ENCODE measurements at regions not wholly inside any gene's neighbourhood (a gene's known extent, or its start where the extent isn't known, plus 50 kb on each side); places are given as distances from the start of the nearest gene placed in this dataset.
"Not testable (repeated sequence)": the region's sequence is repeated elsewhere in the genome, so short reads cannot be mapped to it uniquely, and the experiment has no call there.

DNA sequence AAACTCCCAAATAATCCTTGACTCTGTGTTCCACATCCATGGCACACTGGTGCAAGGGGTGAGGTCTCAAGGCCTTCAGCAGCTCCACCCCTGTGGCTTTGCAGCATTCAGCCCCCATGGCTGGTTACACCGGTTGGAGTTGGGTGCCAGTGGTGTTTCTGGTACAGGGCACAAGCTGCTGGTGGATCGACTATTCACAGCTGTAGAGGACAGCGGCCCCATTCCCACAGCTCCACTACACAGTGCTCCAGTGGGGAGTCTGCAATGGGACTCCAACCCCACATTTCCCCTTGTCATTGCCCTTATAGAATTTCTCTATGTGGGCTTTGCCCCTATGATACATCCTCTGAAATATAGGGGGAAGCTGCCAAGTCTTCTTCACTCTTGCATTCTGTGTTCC lies 64.3 kb upstream of the SGO1 start:
- Histone ChIP-seq H3K4me1 (no peaks in the 10 kb centered on the region), H3K27me3 (no peaks in the 10 kb centered on the region), H3K4me3 (no peak overlapping the region), H3K9me3 (peaks cover 4% of the 10 kb centered on the region in 2 donors), H3K27ac (no peak overlapping the region), H3K36me3 (no peaks in the 10 kb centered on the region)
- TF ChIP-seq POLR2AphosphoS5 (IDR thresholded peaks at IDR 0.05) (no peak), POLR2A (IDR thresholded peaks at IDR 0.05) (no peak)
- TF ChIP-seq, protein P1, sequence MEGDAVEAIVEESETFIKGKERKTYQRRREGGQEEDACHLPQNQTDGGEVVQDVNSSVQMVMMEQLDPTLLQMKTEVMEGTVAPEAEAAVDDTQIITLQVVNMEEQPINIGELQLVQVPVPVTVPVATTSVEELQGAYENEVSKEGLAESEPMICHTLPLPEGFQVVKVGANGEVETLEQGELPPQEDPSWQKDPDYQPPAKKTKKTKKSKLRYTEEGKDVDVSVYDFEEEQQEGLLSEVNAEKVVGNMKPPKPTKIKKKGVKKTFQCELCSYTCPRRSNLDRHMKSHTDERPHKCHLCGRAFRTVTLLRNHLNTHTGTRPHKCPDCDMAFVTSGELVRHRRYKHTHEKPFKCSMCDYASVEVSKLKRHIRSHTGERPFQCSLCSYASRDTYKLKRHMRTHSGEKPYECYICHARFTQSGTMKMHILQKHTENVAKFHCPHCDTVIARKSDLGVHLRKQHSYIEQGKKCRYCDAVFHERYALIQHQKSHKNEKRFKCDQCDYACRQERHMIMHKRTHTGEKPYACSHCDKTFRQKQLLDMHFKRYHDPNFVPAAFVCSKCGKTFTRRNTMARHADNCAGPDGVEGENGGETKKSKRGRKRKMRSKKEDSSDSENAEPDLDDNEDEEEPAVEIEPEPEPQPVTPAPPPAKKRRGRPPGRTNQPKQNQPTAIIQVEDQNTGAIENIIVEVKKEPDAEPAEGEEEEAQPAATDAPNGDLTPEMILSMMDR (IDR thresholded peaks at IDR 0.05): no peak
- no peak for DNase-seq (ENCODE audit: low spot score in 2 of 2)
- intact Hi-C loops (cut with DNase I; ENCODE audit: low total_unique reads): no loop called here

DNA sequence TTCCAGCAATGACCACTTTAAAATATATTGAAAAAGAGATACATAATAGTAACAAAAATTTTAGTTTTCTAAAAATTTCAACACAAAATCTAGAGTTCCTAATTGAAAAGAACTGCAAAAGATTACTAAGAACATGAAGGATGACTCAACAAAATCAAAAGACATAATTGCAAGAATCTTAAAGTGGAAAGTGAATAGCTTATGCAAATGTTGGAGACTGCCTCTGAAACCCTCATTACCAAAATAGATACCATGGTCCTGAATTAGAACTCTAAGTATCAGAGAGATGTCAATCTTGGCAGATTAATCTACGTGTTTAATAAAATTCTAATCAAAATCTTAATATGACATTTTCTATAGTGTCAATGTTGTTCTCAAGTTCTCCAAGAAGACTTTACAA lies 60.7 kb upstream of the SGO1 start:
- H3K27ac ChIP-seq: no peak overlapping the region
- H3K36me3 ChIP-seq: no peaks in the 10 kb centered on the region
- TF ChIP-seq POLR2A (IDR thresholded peaks at IDR 0.05) (no peak), POLR2AphosphoS5 (IDR thresholded peaks at IDR 0.05) (no peak)
- TF ChIP-seq, protein P1 (IDR thresholded peaks at IDR 0.05): no peak
- no peak overlapping the region for H3K4me3 ChIP-seq
- H3K4me1 ChIP-seq: no peaks in the 10 kb centered on the region
- DNase-seq (ENCODE audit: low spot score in 2 of 2): no peak
- H3K9me3 ChIP-seq: peaks cover 0 to 4% of the 10 kb centered on the region in 2 donors
- intact Hi-C loops (cut with DNase I; ENCODE audit: low total_unique reads): no loop called here
- H3K27me3 ChIP-seq: no peaks in the 10 kb centered on the region

DNA sequence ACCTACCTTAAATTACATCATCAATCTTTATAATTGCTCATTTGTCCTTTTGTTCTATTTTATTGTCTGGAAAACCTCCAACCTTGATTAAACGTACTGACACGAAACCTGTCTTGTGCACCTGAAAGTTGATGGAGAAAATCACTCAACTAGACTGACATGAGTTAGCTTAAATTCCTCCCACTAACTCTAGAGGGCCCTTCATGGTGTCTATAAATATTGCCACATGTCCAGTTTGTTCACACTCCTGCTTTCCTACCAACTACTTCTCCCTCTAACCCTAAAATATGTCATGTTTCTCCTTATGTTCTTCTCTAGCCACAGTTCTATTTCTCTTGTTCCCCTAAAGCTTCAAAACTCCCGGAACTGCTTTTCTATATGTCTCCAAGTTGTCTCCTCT lies 59.8 kb upstream of the SGO1 start:
- TF ChIP-seq POLR2A (IDR thresholded peaks at IDR 0.05) (no peak), POLR2AphosphoS5 (IDR thresholded peaks at IDR 0.05) (no peak)
- TF ChIP-seq, protein P1 (IDR thresholded peaks at IDR 0.05): no peak
- Histone ChIP-seq H3K27me3 (no peaks in the 10 kb centered on the region), H3K27ac (no peak overlapping the region), H3K4me1 (no peaks in the 10 kb centered on the region), H3K9me3 (peaks cover 0 to 4% of the 10 kb centered on the region in 2 donors), H3K4me3 (no peak overlapping the region), H3K36me3 (no peaks in the 10 kb centered on the region)
- intact Hi-C loops (cut with DNase I; ENCODE audit: low total_unique reads): no loop called here
- DNase-seq (ENCODE audit: low spot score in 2 of 2): no peak

DNA sequence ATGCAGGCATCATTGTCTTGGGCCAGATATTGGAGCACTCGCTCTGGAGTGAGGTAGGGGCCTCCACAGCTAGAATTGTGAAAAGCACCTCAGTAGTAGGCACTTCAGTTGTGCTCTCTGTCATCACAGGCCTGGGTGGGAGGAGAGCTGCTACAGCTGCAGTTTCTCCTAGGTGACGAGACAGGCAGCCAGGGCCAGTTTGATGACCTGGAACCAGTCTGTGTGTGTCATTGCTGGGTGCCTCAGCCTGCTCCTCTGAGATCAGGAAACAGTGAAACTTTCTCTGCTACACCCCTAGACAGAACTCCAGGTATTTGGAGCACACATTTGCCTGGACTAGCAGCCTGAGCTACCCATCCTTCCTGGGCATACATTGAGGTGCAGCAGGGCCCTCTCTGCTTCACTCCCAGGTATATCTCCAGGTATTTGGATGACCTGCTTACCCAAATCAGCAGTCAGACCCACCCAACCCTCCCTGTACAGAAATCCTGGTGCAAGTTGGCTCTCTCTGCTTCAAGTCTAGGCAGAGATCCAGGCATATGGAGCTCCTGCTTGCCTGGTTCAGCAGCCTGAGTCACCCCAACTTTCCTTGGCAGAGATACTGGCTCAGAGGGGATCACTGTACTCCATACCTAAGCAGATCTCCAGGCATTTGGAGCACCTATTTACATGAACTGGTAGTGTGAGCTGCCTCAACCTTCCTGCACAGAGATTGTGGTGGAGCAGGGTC lies 54.3 kb upstream of the SGO1 start:
- H3K4me3 ChIP-seq: no peak overlapping the region
- TF ChIP-seq POLR2A (IDR thresholded peaks at IDR 0.05) (no peak), POLR2AphosphoS5 (IDR thresholded peaks at IDR 0.05) (no peak)
- TF ChIP-seq, protein P1 (IDR thresholded peaks at IDR 0.05): no peak
- no peaks in the 10 kb centered on the region for H3K27me3 ChIP-seq
- no peaks in the 10 kb centered on the region for H3K4me1 ChIP-seq
- no peaks in the 10 kb centered on the region for H3K9me3 ChIP-seq
- intact Hi-C loops (cut with DNase I; ENCODE audit: low total_unique reads): no loop called here
- DNase-seq (ENCODE audit: low spot score in 2 of 2): no peak
- H3K36me3 ChIP-seq: no peaks in the 10 kb centered on the region
- H3K27ac ChIP-seq: no peak overlapping the region

DNA sequence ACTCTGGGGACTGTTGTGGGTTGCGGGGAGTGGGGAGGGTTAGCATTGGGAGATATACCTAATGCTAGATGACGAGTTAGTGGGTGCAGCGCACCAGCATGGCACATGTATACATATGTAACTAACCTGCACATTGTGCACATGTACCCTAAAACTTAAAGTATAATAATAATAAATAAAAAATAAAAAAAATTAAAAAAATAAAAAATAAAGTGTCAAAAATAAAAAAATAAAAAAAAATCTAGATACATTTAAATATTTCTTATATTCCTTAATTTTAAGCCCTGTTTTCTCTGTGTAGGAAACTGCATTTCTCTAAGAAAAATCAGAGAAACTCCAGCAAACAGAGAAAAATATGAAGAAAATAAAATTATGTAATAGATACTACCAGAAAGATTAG lies 52.2 kb upstream of the SGO1 start:
- H3K27me3 ChIP-seq; H3K4me3 ChIP-seq; H3K9me3 ChIP-seq; intact Hi-C loops (cut with DNase I; ENCODE audit: low total_unique reads); H3K4me1 ChIP-seq; H3K27ac ChIP-seq; H3K36me3 ChIP-seq; DNase-seq (ENCODE audit: low spot score in 2 of 2): not testable (repeated sequence)
